GM12878 (cell line): ENCODE measurements at regions not wholly inside any gene's neighbourhood (a gene's known extent, or its start where the extent isn't known, plus 50 kb on each side); places are given as distances from the start of the nearest gene placed in this dataset.

ENCODE experiments used
- ATAC-seq: fragments of 200-7000 bp; cut with Tn5 transposase; 3 replicates; pipeline ENCODE4 v1.9.1; 2020; ENCODE audit warnings: mild to moderate bottlenecking, moderate library complexity
- BruUV-seq: library from RNA; stranded (reverse); fragments of 400-500 nt; replicated peaks from 2 replicates; lab custom pipeline; 2021; lab: Mats Ljungman, UMichigan
- CTCF ChIA-PET: fragments of 300-600 bp; sonication (Branson Sonifier 250); formaldehyde crosslinking; extraction: SDS; loops from one replicate; lab custom pipeline; 2021; ENCODE audit warnings: inconsistent platforms; lab: Yijun Ruan, JAX
- POLR2A ChIA-PET: fragments of 350-600 bp; formaldehyde crosslinking; extraction: SDS; loops from one replicate; lab custom pipeline; 2021; ENCODE audit warnings: inconsistent platforms; lab: Charles Lee
- RAD21 ChIA-PET: fragments of 300-600 bp; sonication (Branson Sonifier 250); formaldehyde crosslinking; loops from one replicate; lab custom pipeline; 2023; ENCODE audit warnings: antibody characterized with exemption; ENCODE audit not compliant: unreplicated experiment; lab: Charles Lee
- SMC1A ChIA-PET: fragments of 300-600 bp; sonication (Branson Sonifier 250); formaldehyde crosslinking; loops from one replicate; lab custom pipeline; 2023; ENCODE audit not compliant: unreplicated experiment, uncharacterized antibody; lab: Charles Lee
- DNase-seq: peaks from one replicate; pipeline ENCODE4 v3.0.0-alpha.2; 2011; ENCODE audit warnings: low read depth, low spot score
- FAIRE-seq: peaks from 3 replicates; lab custom pipeline; 2011; peaks lifted over from hg19 to GRCh38; lab: Jason Lieb, UNC
- H2AFZ ChIP-seq: 2 replicates; pipeline ENCODE4 v1.6.0; 2011; ENCODE audit warnings: low read depth, low read length, control low read depth; ENCODE audit not compliant: control insufficient read depth
- H3K27ac ChIP-seq: 2 replicates; pipeline ENCODE4 v1.5.1; 2011; ENCODE audit warnings: control low read depth; ENCODE audit not compliant: control insufficient read depth, insufficient read depth
- H3K27me3 ChIP-seq, 2 experiments: replicated peaks in 1 of 2; 2 replicates each; pipeline versions ENCODE4 v1.6.0 to v1.6.1; 2011; ENCODE audit warnings: low read length in 1 of 2; ENCODE audit not compliant: control insufficient read depth in 2 of 2, insufficient read depth in 2 of 2
- H3K36me3 ChIP-seq, 2 experiments: 2 replicates each; pipeline ENCODE4 v1.5.1; 2011; ENCODE audit warnings: low read length in 1 of 2; ENCODE audit not compliant: control insufficient read depth in 2 of 2, insufficient read depth in 2 of 2
- H3K4me1 ChIP-seq: 2 replicates; pipeline ENCODE4 v1.6.1; 2011; ENCODE audit warnings: mild to moderate bottlenecking, low read length, moderate library complexity, mixed read lengths; ENCODE audit not compliant: control insufficient read depth, insufficient read depth
- H3K4me2 ChIP-seq: 2 replicates; pipeline ENCODE4 v1.6.0; 2011; ENCODE audit warnings: control low read depth; ENCODE audit not compliant: control insufficient read depth, insufficient read depth
- H3K4me3 ChIP-seq: fragments of 200-600 bp; sonication (generic); 2 replicates; pipeline ENCODE4 v1.5.1; 2016
- H3K79me2 ChIP-seq: 2 replicates; pipeline ENCODE4 v1.6.0; 2011; ENCODE audit warnings: low read length; ENCODE audit not compliant: control insufficient read depth, insufficient read depth
- H3K9ac ChIP-seq: 2 replicates; pipeline ENCODE4 v1.8.0; 2011; ENCODE audit warnings: low read length, control low read depth, mixed read lengths; ENCODE audit not compliant: control insufficient read depth, insufficient read depth
- H3K9me3 ChIP-seq: replicated peaks from 3 replicates; pipeline ENCODE4 v1.5.1; 2011; ENCODE audit warnings: mild to moderate bottlenecking, low read length; ENCODE audit not compliant: control insufficient read depth, insufficient read depth
- H4K20me1 ChIP-seq: 2 replicates; pipeline ENCODE4 v1.6.0; 2011; ENCODE audit not compliant: control insufficient read depth, insufficient read depth
- CHD2 ChIP-seq: IDR thresholded peaks from 2 replicates; pipeline ENCODE4 v1.6.1; 2011; ENCODE audit warnings: low read depth, low read length, improper control_type of control experiment, borderline replicate concordance
- ETV6 ChIP-seq, 2 experiments: fragments of 450-650 bp in 1 of 2; IDR thresholded peaks in 1 of 2; conservative IDR thresholded peaks in 1 of 2; 2 replicates each; pipeline ENCODE4 v1.6.1; 2014; ENCODE audit warnings: antibody characterized with exemption in 1 of 2, borderline replicate concordance in 1 of 2, low read depth in 1 of 2, mild to moderate bottlenecking in 1 of 2, moderate library complexity in 1 of 2
- NFYB ChIP-seq: IDR thresholded peaks from 2 replicates; pipeline ENCODE4 v1.6.1; 2011; ENCODE audit warnings: low read depth, mild to moderate bottlenecking, low read length, improper control_type of control experiment, moderate library complexity; ENCODE audit not compliant: insufficient read depth
- PAX8 ChIP-seq: fragments of 450-650 bp; IDR thresholded peaks from 2 replicates; pipeline ENCODE4 v1.6.1; 2017; ENCODE audit warnings: mild to moderate bottlenecking, moderate library complexity
- RCOR1 ChIP-seq: conservative IDR thresholded peaks from 2 replicates; pipeline ENCODE4 v1.6.1; 2012; ENCODE audit warnings: low read depth, low read length, improper control_type of control experiment
- TCF12 ChIP-seq: IDR thresholded peaks from 2 replicates; pipeline ENCODE4 v1.6.1; 2011; ENCODE audit warnings: low read depth, mild to moderate bottlenecking, low read length
- ZNF207 ChIP-seq: fragments of 450-650 bp; IDR thresholded peaks from 2 replicates; pipeline ENCODE4 v1.6.1; 2014; ENCODE audit warnings: antibody characterized with exemption, mild to moderate bottlenecking, borderline replicate concordance
- ZNF274 ChIP-seq: IDR thresholded peaks from one replicate; pipeline ENCODE4 v1.8.0; 2011; ENCODE audit not compliant: insufficient read length, insufficient read depth
- ZNF622 ChIP-seq: fragments of 450-650 bp; IDR thresholded peaks from 2 replicates; pipeline ENCODE4 v1.6.1; 2017; ENCODE audit warnings: mild to moderate bottlenecking, inconsistent platforms
- WGBS: methylation state at CpG from one replicate; pipeline ENCODE4 v1.1.6; 2016; ENCODE audit warnings: low lambda C conversion rate; ENCODE audit not compliant: insufficient replicate concordance, insufficient coverage; ENCODE audit errors: missing lambda C conversion rate; 5-methylcytosine and 5-hydroxymethylcytosine counted together
- in situ Hi-C: fragments of 300-500 bp; cut with MboI; formaldehyde crosslinking; loops from 9 replicates; pipeline ENCODE4 v1.14.3; 2018; ENCODE audit warnings: mixed read lengths
- intact Hi-C: fragments of 100-400 bp; cut with micrococcal nuclease; formaldehyde crosslinking; loops from one replicate; pipeline ENCODE4 v1.14.2; 2022; ENCODE audit not compliant: unreplicated experiment
- TF ChIP-seq, protein P1 (sequence below): fragments of 450-650 bp; formaldehyde crosslinking; IDR thresholded peaks from 2 replicates; pipeline ENCODE4 v1.4.0; 2020; ENCODE audit warnings: mild to moderate bottlenecking, moderate library complexity
- TF ChIP-seq, protein P2 (sequence below): fragments of 450-650 bp; IDR thresholded peaks from 2 replicates; pipeline ENCODE4 v1.6.1; 2016; ENCODE audit warnings: mild to moderate bottlenecking
- TF ChIP-seq, protein P3 (sequence below): IDR thresholded peaks from 2 replicates; pipeline ENCODE4 v1.6.1; 2012; ENCODE audit warnings: low read depth, low read length, improper control_type of control experiment

DNA sequence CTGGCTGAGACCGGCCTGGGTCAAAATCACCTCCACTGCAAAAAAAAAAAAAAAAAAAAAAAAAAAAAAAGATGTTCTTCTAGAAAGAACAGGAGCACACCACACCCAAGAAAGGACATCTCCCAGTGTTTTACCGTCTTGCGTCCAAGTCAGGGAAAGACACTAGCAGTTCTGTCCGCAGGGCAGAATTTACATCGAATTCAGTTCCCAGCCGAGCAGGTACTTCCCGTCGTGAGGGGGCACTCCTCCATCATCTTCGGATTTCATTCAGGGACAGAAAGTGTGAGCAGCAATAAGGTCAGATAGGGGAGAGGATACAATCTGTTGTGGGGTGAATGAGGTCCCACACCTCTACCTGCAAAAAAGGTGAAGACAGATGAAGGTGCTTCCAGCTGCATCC is 574.7 kb downstream of the KCNJ18 start:
- POLR2A ChIA-PET: no interaction called here
- DNase-seq: no peak
- H3K4me1 ChIP-seq: no peaks in the 10 kb centered on the region
- H3K27ac ChIP-seq: no peak overlapping the region
- H4K20me1 ChIP-seq: no peaks in the 10 kb centered on the region
- no peak overlapping the region for H2AFZ ChIP-seq
- no peaks in the 10 kb centered on the region for H3K79me2 ChIP-seq
- TF ChIP-seq RCOR1 (no peak), ZNF622 (no peak), CHD2 (no peak), PAX8 (no peak), TCF12 (no peak), ETV6 (conservative IDR thresholded peaks at IDR 0.05 in 1 of 2, IDR thresholded peaks at IDR 0.05 in 1 of 2; ENCODE audit: borderline replicate concordance in 1 of 2, low read depth in 1 of 2) (no peak), NFYB (no peak), ZNF207 (no peak), ZNF274 (no peak)
- TF ChIP-seq, protein P1, sequence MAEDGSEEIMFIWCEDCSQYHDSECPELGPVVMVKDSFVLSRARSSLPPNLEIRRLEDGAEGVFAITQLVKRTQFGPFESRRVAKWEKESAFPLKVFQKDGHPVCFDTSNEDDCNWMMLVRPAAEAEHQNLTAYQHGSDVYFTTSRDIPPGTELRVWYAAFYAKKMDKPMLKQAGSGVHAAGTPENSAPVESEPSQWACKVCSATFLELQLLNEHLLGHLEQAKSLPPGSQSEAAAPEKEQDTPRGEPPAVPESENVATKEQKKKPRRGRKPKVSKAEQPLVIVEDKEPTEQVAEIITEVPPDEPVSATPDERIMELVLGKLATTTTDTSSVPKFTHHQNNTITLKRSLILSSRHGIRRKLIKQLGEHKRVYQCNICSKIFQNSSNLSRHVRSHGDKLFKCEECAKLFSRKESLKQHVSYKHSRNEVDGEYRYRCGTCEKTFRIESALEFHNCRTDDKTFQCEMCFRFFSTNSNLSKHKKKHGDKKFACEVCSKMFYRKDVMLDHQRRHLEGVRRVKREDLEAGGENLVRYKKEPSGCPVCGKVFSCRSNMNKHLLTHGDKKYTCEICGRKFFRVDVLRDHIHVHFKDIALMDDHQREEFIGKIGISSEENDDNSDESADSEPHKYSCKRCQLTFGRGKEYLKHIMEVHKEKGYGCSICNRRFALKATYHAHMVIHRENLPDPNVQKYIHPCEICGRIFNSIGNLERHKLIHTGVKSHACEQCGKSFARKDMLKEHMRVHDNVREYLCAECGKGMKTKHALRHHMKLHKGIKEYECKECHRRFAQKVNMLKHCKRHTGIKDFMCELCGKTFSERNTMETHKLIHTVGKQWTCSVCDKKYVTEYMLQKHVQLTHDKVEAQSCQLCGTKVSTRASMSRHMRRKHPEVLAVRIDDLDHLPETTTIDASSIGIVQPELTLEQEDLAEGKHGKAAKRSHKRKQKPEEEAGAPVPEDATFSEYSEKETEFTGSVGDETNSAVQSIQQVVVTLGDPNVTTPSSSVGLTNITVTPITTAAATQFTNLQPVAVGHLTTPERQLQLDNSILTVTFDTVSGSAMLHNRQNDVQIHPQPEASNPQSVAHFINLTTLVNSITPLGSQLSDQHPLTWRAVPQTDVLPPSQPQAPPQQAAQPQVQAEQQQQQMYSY (CRISPR knock-in tag): no peak
- TF ChIP-seq, protein P2, sequence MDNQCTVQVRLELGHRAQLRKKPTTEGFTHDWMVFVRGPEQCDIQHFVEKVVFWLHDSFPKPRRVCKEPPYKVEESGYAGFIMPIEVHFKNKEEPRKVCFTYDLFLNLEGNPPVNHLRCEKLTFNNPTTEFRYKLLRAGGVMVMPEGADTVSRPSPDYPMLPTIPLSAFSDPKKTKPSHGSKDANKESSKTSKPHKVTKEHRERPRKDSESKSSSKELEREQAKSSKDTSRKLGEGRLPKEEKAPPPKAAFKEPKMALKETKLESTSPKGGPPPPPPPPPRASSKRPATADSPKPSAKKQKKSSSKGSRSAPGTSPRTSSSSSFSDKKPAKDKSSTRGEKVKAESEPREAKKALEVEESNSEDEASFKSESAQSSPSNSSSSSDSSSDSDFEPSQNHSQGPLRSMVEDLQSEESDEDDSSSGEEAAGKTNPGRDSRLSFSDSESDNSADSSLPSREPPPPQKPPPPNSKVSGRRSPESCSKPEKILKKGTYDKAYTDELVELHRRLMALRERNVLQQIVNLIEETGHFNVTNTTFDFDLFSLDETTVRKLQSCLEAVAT: no peak
- TF ChIP-seq, protein P3, sequence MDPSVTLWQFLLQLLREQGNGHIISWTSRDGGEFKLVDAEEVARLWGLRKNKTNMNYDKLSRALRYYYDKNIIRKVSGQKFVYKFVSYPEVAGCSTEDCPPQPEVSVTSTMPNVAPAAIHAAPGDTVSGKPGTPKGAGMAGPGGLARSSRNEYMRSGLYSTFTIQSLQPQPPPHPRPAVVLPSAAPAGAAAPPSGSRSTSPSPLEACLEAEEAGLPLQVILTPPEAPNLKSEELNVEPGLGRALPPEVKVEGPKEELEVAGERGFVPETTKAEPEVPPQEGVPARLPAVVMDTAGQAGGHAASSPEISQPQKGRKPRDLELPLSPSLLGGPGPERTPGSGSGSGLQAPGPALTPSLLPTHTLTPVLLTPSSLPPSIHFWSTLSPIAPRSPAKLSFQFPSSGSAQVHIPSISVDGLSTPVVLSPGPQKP: no peak
- TF ChIP-seq, all 136 proteins: peak for 0
- FAIRE-seq (no peak), ATAC-seq (no peak)
- H3K9me3 ChIP-seq: no peaks in the 10 kb centered on the region; the same call in 2 of the 3 replicates
- no peak overlapping the region for H3K4me2 ChIP-seq
- no peaks in the 10 kb centered on the region for H3K27me3 ChIP-seq
- H3K4me3 ChIP-seq: no peak overlapping the region
- 55% methylated on average over 8 of the region's 9 CpGs for WGBS
- H3K9ac ChIP-seq: no peak overlapping the region
- no TSS peak for BruUV-seq
- intact Hi-C loops: no loop called here
- in situ Hi-C loops: no loop called here
- RAD21 ChIA-PET: no interaction called here
- no peaks in the 10 kb centered on the region for H3K36me3 ChIP-seq
- SMC1A ChIA-PET: no interaction called here
- CTCF ChIA-PET: no interaction called here
